GM18508 (cell line): ENCODE measurements at regions not wholly inside any gene's neighbourhood (a gene's known extent, or its start where the extent isn't known, plus 50 kb on each side); places are given as distances from the start of the nearest gene placed in this dataset.

Experiments used
- ATAC-seq: cut with Tn5 transposase; IDR thresholded peaks from one replicate; pipeline ENCODE4 v1.9.1; 2021; ENCODE audit warnings: moderate number of reproducible peaks; ENCODE audit not compliant: insufficient read depth, unreplicated experiment

- ATAC-seq = no peak
Measured at GRCh38 chr3:34174740-34175139, 376.3 kb downstream of the PDCD6IP start.

GRCh38 chr3:34175636-34176176 is 377.3 kb downstream of the PDCD6IP start:
- no peak for ATAC-seq

- no peak for ATAC-seq
Measured at GRCh38 chr3:34176723-34177122, 378.3 kb downstream of the PDCD6IP start.

- no peak for ATAC-seq
Measured at GRCh38 chr3:34178415-34178814, 380.0 kb downstream of the PDCD6IP start.

- ATAC-seq = no peak
Measured at GRCh38 chr3:34179716-34180115, 381.3 kb downstream of the PDCD6IP start.

- no peak for ATAC-seq
Measured at GRCh38 chr3:34180532-34180931, 382.1 kb downstream of the PDCD6IP start.

GRCh38 chr3:34183114-34183513 is 384.7 kb downstream of the PDCD6IP start:
- no peak for ATAC-seq

- ATAC-seq = no peak
Measured at GRCh38 chr3:34183611-34184340, 385.3 kb downstream of the PDCD6IP start.

- ATAC-seq = no peak
Measured at GRCh38 chr3:34185301-34185700, 386.9 kb downstream of the PDCD6IP start.

GRCh38 chr3:34189133-34189532 is 390.7 kb downstream of the PDCD6IP start:
- ATAC-seq = no peak

GRCh38 chr3:34196914-34197313 is 398.5 kb downstream of the PDCD6IP start:
- no peak for ATAC-seq

GRCh38 chr3:34198309-34198708 is 399.9 kb downstream of the PDCD6IP start:
- ATAC-seq = peak; percentile 46

GRCh38 chr3:34200576-34200975 is 402.1 kb downstream of the PDCD6IP start:
- peak; percentile 67 for ATAC-seq

GRCh38 chr3:34202975-34203374 is 404.5 kb downstream of the PDCD6IP start:
- no peak for ATAC-seq

- no peak for ATAC-seq
Measured at GRCh38 chr3:34203386-34203785, 405.0 kb downstream of the PDCD6IP start.

- ATAC-seq = no peak
Measured at GRCh38 chr3:34207002-34207401, 408.6 kb downstream of the PDCD6IP start.

- ATAC-seq = no peak
Measured at GRCh38 chr3:34207806-34208205, 409.4 kb downstream of the PDCD6IP start.

GRCh38 chr3:34212175-34212574 is 413.7 kb downstream of the PDCD6IP start:
- no peak for ATAC-seq

GRCh38 chr3:34212656-34213055 is 414.2 kb downstream of the PDCD6IP start:
- ATAC-seq = no peak

GRCh38 chr3:34213478-34213877 is 415.0 kb downstream of the PDCD6IP start:
- ATAC-seq = no peak

- ATAC-seq = no peak
Measured at GRCh38 chr3:34216711-34217335, 418.4 kb downstream of the PDCD6IP start.
